ENCODE measurements at regions not wholly inside any gene's neighbourhood (a gene's known extent, or its start where the extent isn't known, plus 50 kb on each side); places are given as distances from the start of the nearest gene placed in this dataset.

GRCh38 chr12:108009442-108010070 is 119.5 kb upstream of the WSCD2 start:
- TF ChIP-seq REST (IDR thresholded peaks at IDR 0.05; ENCODE audit: low read depth, low read length), result no peak
- TF ChIP-seq GABPA (IDR thresholded peaks at IDR 0.05; ENCODE audit: low read depth), result no peak
- no peak for TF ChIP-seq NFIC (IDR thresholded peaks at IDR 0.05; ENCODE audit: borderline replicate concordance)
- no peak for TF ChIP-seq PBX3 (IDR thresholded peaks at IDR 0.05)
- TF ChIP-seq FOXM1 (IDR thresholded peaks at IDR 0.05; ENCODE audit: low read depth), result no peak
- no peak for TF ChIP-seq ELF1 (IDR thresholded peaks at IDR 0.05)
- no peak for TF ChIP-seq YY1 (IDR thresholded peaks at IDR 0.05; ENCODE audit: low read depth)
- TF ChIP-seq NRF1 (IDR thresholded peaks at IDR 0.05; ENCODE audit: low read depth, low read length), result no peak
- TF ChIP-seq CTCF (IDR thresholded peaks at IDR 0.05), result no peak
- no peak for TF ChIP-seq FOXJ3 (CRISPR knock-in tag; IDR thresholded peaks at IDR 0.05)
- no peak for TF ChIP-seq MEF2A (IDR thresholded peaks at IDR 0.05; ENCODE audit: borderline replicate concordance, low read depth)
- TF ChIP-seq EP300 (IDR thresholded peaks at IDR 0.05; ENCODE audit: borderline replicate concordance in 1 of 2, low read depth in 1 of 2, low read length in 1 of 2), result no peak
- TF ChIP-seq TAF1 (IDR thresholded peaks at IDR 0.05; ENCODE audit: borderline replicate concordance, low read depth, low read length), result no peak
- no peaks in the 10 kb centered on the region for H3K9me2 ChIP-seq
- no peak overlapping the region for H2AFZ ChIP-seq (ENCODE audit: low read depth)
- H3K4me2 ChIP-seq, result no peak overlapping the region
- H3K4me3 ChIP-seq (ENCODE audit: low read depth in 2 of 2, low read length in 1 of 2), result no peak overlapping the region
- CTCF ChIA-PET, result no interaction called here
- no peaks in the 10 kb centered on the region for H3F3A ChIP-seq (replicated peaks; ENCODE audit: insufficient read depth)
- no peaks in the 10 kb centered on the region for H4K20me1 ChIP-seq (ENCODE audit: insufficient read depth)
- H3K79me2 ChIP-seq (ENCODE audit: insufficient read depth), result no peaks in the 10 kb centered on the region
- 28% methylated on average over 4 of the region's 4 CpGs for WGBS (ENCODE audit: low lambda C conversion rate)
- H3K4me1 ChIP-seq (ENCODE audit: control insufficient read depth in 1 of 2, insufficient read depth in 2 of 2, low read depth in 1 of 2, low read length in 1 of 2), result no peaks in the 10 kb centered on the region
- no peak for DNase-seq
- H3K36me3 ChIP-seq (replicated peaks in 1 of 2; ENCODE audit: control insufficient read depth in 1 of 2, insufficient read depth in 2 of 2, low read length in 1 of 2), result no peaks in the 10 kb centered on the region
- H3K27me3 ChIP-seq (ENCODE audit: insufficient read depth), result no peaks in the 10 kb centered on the region
- H3K9ac ChIP-seq, result no peak overlapping the region
- no peak overlapping the region for H3K27ac ChIP-seq (ENCODE audit: low read depth in 2 of 2, low read length in 1 of 2)
- no peaks in the 10 kb centered on the region for H3K9me3 ChIP-seq
- POLR2A ChIA-PET, result no interaction called here

Data from SK-N-SH (cell line).